Kidney (tissue), 13 donors: ENCODE measurements at regions not wholly inside any gene's neighbourhood (a gene's known extent, or its start where the extent isn't known, plus 50 kb on each side); places are given as distances from the start of the nearest gene placed in this dataset.

Experiments used
- DNase-seq, 5 donors: peaks; one replicate each; pipeline ENCODE4 v3.0.0-alpha.2; 2013 to 2020
- FAIRE-seq: peaks from 2 replicates; lab custom pipeline; 2012; peaks lifted over from hg19 to GRCh38; lab: Jason Lieb, UNC
- H3K27ac ChIP-seq, 2 donors: one replicate each; pipeline ENCODE4 v1.7.0; 2013; ENCODE audit warnings: low read depth in 2 of 2, low read length in 2 of 2, inconsistent platforms in 1 of 2
- H3K27me3 ChIP-seq: one replicate; pipeline ENCODE4 v1.7.1; 2013; ENCODE audit warnings: low read length, inconsistent platforms; ENCODE audit not compliant: control insufficient read depth, insufficient read depth
- H3K36me3 ChIP-seq, 3 donors: one replicate each; pipeline versions ENCODE4 v1.7.0 to v1.7.1; 2013; ENCODE audit warnings: low read length in 3 of 3, control low read depth in 1 of 3, inconsistent platforms in 1 of 3; ENCODE audit not compliant: insufficient read depth in 3 of 3, control insufficient read depth in 2 of 3
- H3K4me1 ChIP-seq, 3 donors: one replicate each; pipeline versions ENCODE4 v1.7.0 to v1.7.1; 2013; ENCODE audit warnings: low read length in 3 of 3, inconsistent platforms in 1 of 3, low read depth in 1 of 3; ENCODE audit not compliant: control insufficient read depth in 2 of 3, insufficient read depth in 2 of 3
- H3K4me3 ChIP-seq, 3 donors: one replicate each; pipeline versions ENCODE4 v1.7.0 to v1.8.1; 2013; ENCODE audit warnings: low read length in 3 of 3, control low read depth in 1 of 3, inconsistent platforms in 1 of 3
- H3K9ac ChIP-seq, 3 donors: one replicate each; pipeline versions ENCODE4 v1.7.0 to v1.7.1; 2013; ENCODE audit warnings: low read length in 3 of 3, control low read depth in 1 of 3, inconsistent platforms in 1 of 3
- H3K9me3 ChIP-seq, 3 donors: one replicate each; pipeline versions ENCODE4 v1.7.0 to v1.7.1; 2013; ENCODE audit warnings: low read length in 3 of 3, control low read depth in 1 of 3, inconsistent platforms in 1 of 3; ENCODE audit not compliant: control insufficient read depth in 2 of 3, insufficient read depth in 1 of 3
- CTCF ChIP-seq: IDR thresholded peaks from 3 replicates; pipeline ENCODE4 v1.5.1; 2012; ENCODE audit warnings: mild to moderate bottlenecking, moderate library complexity, borderline replicate concordance; ENCODE audit not compliant: insufficient read depth; ENCODE audit errors: extremely low read depth
- intact Hi-C: fragments of 100-400 bp; cut with DNase I; formaldehyde crosslinking; loops from one replicate; pipeline ENCODE4 v1.11.1; 2022
- donor health status: control.
- donor health status: control.
- donor health status: control.
- donor health status: control.
- donor health status: control.
- donor health status: DM: yes; HTN: yes; CAD: no.
- donor health status: Normal renal cell carcinoma (clear cell type).

GRCh38 chr20:18943542-18943941 lies 130.0 kb downstream of the SCP2D1 start:
- Histone ChIP-seq H3K9me3 (no peaks in the 10 kb centered on the region), H3K4me1 (no peaks in the 10 kb centered on the region), H3K4me3 (no peak overlapping the region), H3K9ac (no peak overlapping the region), H3K27ac (no peak overlapping the region), H3K36me3 (no peaks in the 10 kb centered on the region), H3K27me3 (no peaks in the 10 kb centered on the region)
- no peak for DNase-seq
- no peak for FAIRE-seq
- no peak for TF ChIP-seq CTCF
- intact Hi-C loops = no loop called here

- no peak overlapping the region for H3K27ac ChIP-seq
- no peak overlapping the region for H3K9ac ChIP-seq
- no peaks in the 10 kb centered on the region for H3K4me1 ChIP-seq
- no peak for FAIRE-seq
- TF ChIP-seq CTCF = no peak
- no peak overlapping the region for H3K4me3 ChIP-seq
- H3K27me3 ChIP-seq = no peaks in the 10 kb centered on the region
- intact Hi-C loops = no loop called here
- no peaks in the 10 kb centered on the region for H3K9me3 ChIP-seq
- no peaks in the 10 kb centered on the region for H3K36me3 ChIP-seq
- DNase-seq = no peak
Observed at GRCh38 chr20:18956890-18957289, 143.3 kb downstream of the SCP2D1 start.

- Histone ChIP-seq H3K27me3 (no peaks in the 10 kb centered on the region), H3K36me3 (no peaks in the 10 kb centered on the region), H3K9ac (no peak overlapping the region), H3K27ac (no peak overlapping the region), H3K9me3 (no peaks in the 10 kb centered on the region), H3K4me1 (no peaks in the 10 kb centered on the region), H3K4me3 (no peak overlapping the region)
- TF ChIP-seq CTCF = no peak
- DNase-seq = no peak
- FAIRE-seq = no peak
- intact Hi-C loops = no loop called here
Observed at GRCh38 chr20:18957328-18957727, 143.7 kb downstream of the SCP2D1 start.

GRCh38 chr20:18971121-18971520 lies 157.5 kb downstream of the SCP2D1 start:
- H3K27me3 ChIP-seq = no peaks in the 10 kb centered on the region
- H3K36me3 ChIP-seq = no peaks in the 10 kb centered on the region
- TF ChIP-seq CTCF = no peak
- no peak for DNase-seq
- no peak overlapping the region for H3K27ac ChIP-seq
- no peak overlapping the region for H3K9ac ChIP-seq
- H3K9me3 ChIP-seq = no peaks in the 10 kb centered on the region
- intact Hi-C loops = no loop called here
- no peak overlapping the region for H3K4me3 ChIP-seq
- H3K4me1 ChIP-seq = no peaks in the 10 kb centered on the region
- FAIRE-seq = no peak
